OCI-LY7 (cell line): ENCODE measurements at regions not wholly inside any gene's neighbourhood (a gene's known extent, or its start where the extent isn't known, plus 50 kb on each side); places are given as distances from the start of the nearest gene placed in this dataset.

Experiments
- CTCF ChIP-seq: fragments of 200-600 bp; sonication (generic); conservative IDR thresholded peaks from 2 replicates; pipeline ENCODE4 v1.5.1; 2014; ENCODE audit warnings: mild to moderate bottlenecking, antibody characterized with exemption, low read length, moderate library complexity, mixed read lengths
- EZH2phosphoT487 ChIP-seq: fragments of 200-600 bp; sonication (generic); IDR thresholded peaks from 2 replicates; pipeline ENCODE4 v1.6.1; 2018; ENCODE audit warnings: low read depth, borderline replicate concordance, mild to moderate bottlenecking, mixed run types, antibody characterized with exemption, low read length, moderate library complexity, mixed read lengths

- TF ChIP-seq CTCF = no peak
- TF ChIP-seq EZH2phosphoT487 = no peak
These were observed 422.6 kb downstream of the HTR1B start for GRCh38 chr6:77040568-77041195.
